ENCODE measurements at regions not wholly inside any gene's neighbourhood (a gene's known extent, or its start where the extent isn't known, plus 50 kb on each side); places are given as distances from the start of the nearest gene placed in this dataset.

DNA sequence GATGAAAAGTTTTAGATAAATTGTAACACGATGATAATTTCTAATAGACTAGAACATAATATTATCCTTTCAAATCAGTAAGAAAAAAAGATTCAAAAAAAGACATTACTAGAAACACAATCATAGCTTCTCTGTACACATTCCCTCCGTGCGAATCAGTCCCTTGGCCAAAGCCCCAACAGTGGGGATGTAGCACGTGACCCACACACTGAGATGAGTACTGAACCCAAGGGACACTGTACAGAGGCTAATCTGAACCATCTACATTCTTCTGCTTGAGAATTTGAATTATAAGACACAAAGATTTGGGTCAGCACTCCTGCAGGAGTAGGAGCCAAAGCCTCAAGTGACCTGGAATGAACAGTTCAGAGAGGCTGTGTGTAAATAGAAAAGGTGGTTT is 353.7 kb downstream of the INSC start:
- TF ChIP-seq, protein P1, sequence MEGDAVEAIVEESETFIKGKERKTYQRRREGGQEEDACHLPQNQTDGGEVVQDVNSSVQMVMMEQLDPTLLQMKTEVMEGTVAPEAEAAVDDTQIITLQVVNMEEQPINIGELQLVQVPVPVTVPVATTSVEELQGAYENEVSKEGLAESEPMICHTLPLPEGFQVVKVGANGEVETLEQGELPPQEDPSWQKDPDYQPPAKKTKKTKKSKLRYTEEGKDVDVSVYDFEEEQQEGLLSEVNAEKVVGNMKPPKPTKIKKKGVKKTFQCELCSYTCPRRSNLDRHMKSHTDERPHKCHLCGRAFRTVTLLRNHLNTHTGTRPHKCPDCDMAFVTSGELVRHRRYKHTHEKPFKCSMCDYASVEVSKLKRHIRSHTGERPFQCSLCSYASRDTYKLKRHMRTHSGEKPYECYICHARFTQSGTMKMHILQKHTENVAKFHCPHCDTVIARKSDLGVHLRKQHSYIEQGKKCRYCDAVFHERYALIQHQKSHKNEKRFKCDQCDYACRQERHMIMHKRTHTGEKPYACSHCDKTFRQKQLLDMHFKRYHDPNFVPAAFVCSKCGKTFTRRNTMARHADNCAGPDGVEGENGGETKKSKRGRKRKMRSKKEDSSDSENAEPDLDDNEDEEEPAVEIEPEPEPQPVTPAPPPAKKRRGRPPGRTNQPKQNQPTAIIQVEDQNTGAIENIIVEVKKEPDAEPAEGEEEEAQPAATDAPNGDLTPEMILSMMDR (IDR thresholded peaks at IDR 0.05): no peak
- TF ChIP-seq POLR2A (IDR thresholded peaks at IDR 0.05): no peak
